HG02970 (cell line): ENCODE measurements at regions not wholly inside any gene's neighbourhood (a gene's known extent, or its start where the extent isn't known, plus 50 kb on each side); places are given as distances from the start of the nearest gene placed in this dataset.
"Not testable (repeated sequence)": the region's sequence is repeated elsewhere in the genome, so short reads cannot be mapped to it uniquely, and the experiment has no call there.

ENCODE experiments used
- ATAC-seq: cut with Tn5 transposase; IDR thresholded peaks from one replicate; pipeline ENCODE4 v1.9.1; 2021; ENCODE audit warnings: mild to moderate bottlenecking, moderate library complexity, moderate number of reproducible peaks; ENCODE audit not compliant: unreplicated experiment, low FRiP score

DNA sequence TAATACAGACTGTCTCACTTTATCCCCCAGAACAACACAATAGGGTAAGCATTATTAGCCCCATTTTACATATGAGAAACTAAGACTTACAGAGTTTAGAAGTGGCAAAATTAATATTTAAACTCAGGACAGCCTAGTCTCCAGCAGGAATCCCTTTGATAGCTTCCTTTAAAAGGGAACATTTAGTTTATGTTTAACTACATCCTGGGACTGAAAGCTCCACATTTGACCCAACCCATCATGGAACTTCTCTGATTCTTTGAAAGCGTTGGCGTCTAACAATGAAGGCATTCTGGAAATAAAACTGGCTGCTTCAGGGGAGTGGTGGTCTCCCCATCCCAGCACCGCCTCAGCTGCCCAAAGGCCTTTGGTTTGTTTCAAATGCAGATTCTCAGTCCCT, 250.6 kb upstream of the NFIA start:
- no peak for ATAC-seq

DNA sequence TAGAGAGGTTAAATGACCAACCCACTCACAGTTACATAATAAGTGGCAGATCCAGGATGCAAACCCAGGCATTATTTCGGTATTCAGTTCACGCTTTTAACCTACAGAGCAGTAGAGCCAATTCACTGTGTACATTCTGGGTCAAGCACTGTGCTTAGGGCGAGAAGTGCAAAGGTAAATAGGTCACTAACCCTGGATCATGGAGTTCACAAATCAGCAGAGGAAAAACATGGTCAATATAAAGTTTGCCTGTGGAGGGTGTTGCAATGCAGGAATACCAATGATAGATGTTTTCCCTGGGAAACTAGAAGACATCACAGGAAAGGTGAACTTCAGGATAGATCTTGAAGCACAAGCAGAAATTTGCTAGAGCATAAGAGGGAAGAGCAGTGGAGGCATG, 253.4 kb upstream of the NFIA start:
- ATAC-seq, result no peak

- ATAC-seq, result no peak
Measured at GRCh38 chr1:60826320-60827094, 255.9 kb upstream of the NFIA start.

- ATAC-seq, result no peak
Measured at GRCh38 chr1:60825593-60825992, 256.8 kb upstream of the NFIA start.

GRCh38 chr1:60823151-60823550, 259.2 kb upstream of the NFIA start:
- ATAC-seq, result no peak

DNA sequence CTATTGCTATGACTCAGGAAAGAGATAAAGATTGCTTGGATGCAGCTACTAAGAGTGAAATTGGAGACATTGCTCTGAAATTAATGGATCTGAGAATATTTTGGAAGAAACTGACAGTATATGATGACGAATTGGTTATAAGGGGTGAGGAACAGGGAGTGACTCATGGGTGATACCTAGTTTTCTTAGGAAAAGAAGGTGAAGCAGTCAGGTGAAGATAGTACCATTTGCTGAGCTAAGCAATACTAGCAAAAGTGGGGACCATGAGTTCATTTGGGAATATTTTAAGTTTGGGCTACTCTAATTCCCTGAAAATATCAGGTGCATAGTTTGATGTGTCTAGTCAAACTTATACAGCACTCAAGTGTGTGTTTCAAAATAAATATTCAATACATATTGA, 260.1 kb upstream of the NFIA start:
- no peak for ATAC-seq

- no peak for ATAC-seq
Measured at GRCh38 chr1:60821156-60821555, 261.2 kb upstream of the NFIA start.

GRCh38 chr1:60818969-60819701, 263.2 kb upstream of the NFIA start:
- no peak for ATAC-seq

- no peak for ATAC-seq
Measured at GRCh38 chr1:60813071-60813470, 269.3 kb upstream of the NFIA start.

- ATAC-seq, result no peak
Measured at GRCh38 chr1:60809204-60809980, 273.0 kb upstream of the NFIA start.

GRCh38 chr1:60808676-60809075, 273.7 kb upstream of the NFIA start:
- no peak for ATAC-seq

GRCh38 chr1:60802884-60803283, 279.5 kb upstream of the NFIA start:
- no peak for ATAC-seq

DNA sequence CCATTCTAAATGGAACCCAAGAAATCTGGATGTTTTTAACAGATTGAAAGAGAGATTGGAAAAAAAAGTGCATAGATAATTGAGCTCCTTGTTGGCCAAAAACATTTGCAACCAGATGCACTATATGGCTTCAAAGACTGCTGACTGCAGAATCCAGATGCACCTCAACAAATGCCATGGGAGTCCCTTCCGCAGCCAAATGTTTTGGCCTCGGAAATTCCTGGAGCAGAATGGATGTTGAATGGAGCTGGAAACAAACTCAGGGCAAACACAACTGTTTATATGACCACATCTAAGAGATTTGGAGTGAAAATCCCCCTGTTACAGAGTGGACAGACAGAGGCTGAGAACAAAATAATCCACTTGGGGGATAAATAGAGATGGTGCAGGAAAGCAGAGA, 285.0 kb upstream of the NFIA start:
- ATAC-seq, result no peak

GRCh38 chr1:60791226-60791625, 291.1 kb upstream of the NFIA start:
- ATAC-seq, result no peak

- not testable (repeated sequence) for ATAC-seq
Measured at GRCh38 chr1:60773099-60773498, 309.3 kb upstream of the NFIA start.

- ATAC-seq, result no peak
Measured at GRCh38 chr1:60769082-60769481, 313.3 kb upstream of the NFIA start.

GRCh38 chr1:60765204-60765603, 317.2 kb upstream of the NFIA start:
- ATAC-seq, result no peak

GRCh38 chr1:60764489-60764888, 317.9 kb upstream of the NFIA start:
- no peak for ATAC-seq

DNA sequence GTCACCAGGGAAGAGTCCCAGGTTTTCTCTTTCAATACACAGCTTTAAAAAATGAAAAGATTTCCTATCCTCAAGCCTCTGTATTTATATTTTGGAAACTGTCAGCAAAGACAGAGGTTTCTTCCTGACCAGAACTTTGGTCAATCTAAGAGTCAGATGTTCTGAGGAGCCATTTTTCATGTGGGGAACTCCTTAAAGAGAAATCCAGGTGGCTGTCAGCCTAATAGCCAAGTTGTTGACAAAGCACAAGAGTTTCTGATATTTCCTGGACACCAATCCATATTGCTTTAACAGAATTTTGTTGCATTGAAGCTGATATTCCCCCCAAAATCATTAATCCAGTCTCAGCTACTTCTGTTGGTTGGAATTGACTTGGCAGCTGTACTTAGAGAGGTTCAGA, 318.6 kb upstream of the NFIA start:
- ATAC-seq, result no peak

DNA sequence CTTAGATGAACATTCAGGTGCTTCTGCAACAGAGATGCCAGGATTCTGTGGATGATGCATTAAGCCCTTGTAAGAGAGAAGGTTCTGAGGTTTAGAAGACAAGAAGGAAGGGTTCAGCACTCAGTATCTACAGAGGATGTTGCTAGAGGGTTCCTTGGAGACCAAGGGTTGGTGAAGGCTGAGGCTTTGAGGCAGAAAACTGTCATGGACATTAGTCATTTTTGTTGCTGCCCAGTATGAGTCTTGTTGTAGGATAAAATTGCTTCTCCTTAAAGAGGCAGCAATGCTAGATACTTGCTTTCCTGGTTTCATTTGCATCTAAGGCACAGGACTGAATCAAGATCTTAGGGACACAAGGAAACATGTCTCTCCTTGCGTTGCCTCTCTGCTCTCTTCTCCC, 319.4 kb upstream of the NFIA start:
- ATAC-seq, result no peak

DNA sequence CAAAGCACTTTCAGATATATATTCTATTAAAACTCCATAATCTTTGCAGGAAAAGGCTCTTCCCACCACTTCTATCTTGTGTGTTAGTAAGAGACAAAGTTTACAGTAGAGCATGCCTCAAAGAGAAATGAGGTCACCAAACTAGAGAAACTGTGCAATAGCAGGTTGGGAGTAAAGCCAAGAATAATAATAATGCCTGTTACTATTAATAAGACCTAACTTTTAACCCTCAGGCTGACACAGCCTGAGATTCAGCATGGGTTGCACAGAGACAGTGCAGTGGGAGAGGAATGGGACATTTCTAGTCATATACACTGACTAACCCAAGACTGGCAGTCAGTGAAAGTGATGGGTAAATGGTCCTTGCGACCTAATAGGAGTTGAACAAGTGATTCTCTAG, 320.2 kb upstream of the NFIA start:
- ATAC-seq, result no peak
